ENCODE measurements at regions not wholly inside any gene's neighbourhood (a gene's known extent, or its start where the extent isn't known, plus 50 kb on each side); places are given as distances from the start of the nearest gene placed in this dataset.

DNA sequence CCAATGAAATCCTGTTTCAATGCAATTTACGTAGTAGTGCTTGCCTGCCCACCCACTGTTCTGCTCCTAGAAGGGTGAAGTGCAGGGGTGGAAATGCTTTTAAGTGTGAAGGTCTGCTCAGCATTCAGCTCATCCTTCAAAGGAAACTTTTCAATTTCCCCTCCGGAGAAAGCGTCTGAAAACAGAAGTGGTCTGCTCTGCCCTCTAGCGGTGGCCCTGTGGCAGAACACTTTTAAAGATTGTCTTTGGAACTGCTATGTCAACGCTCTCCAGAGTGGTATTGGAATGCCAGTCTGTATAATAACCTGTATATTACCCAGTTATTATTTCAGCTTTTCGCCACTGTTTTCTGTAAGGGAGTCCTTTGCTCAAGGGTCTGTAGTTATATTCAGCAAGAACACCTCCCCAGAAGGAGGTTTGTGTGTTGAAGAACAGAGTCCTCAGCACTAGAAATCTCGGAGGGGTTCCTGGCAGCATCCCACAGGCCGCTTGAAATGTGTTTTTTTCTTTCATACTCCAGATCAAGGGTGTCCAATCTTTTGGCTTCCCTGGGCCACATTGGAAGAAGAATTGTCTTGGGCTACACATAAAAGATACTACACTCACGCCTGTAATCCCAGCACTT lies 63.1 kb upstream of the KLHL31 start (continued):
- TF ChIP-seq FOS (IDR thresholded peaks at IDR 0.05; ENCODE audit: extremely low read depth, insufficient read length) (no peak), NR2C2 (CRISPR knock-in tag; IDR thresholded peaks at IDR 0.05) (no peak), NR2C2 (tag; IDR thresholded peaks at IDR 0.05) (no peak), CTCF (IDR thresholded peaks at IDR 0.05 in 2 of 3, conservative IDR thresholded peaks at IDR 0.05 in 1 of 3; ENCODE audit: insufficient read depth in 2 of 3, low read depth in 1 of 3, low read length in 3 of 3) (peak; percentile 65 to 83 (median 73)), TSHZ1 (CRISPR knock-in tag; IDR thresholded peaks at IDR 0.05) (no peak), E2F8 (IDR thresholded peaks at IDR 0.05; ENCODE audit: low read depth, partially characterized antibody) (no peak), KLF16 (IDR thresholded peaks at IDR 0.05) (0 out of 2 replicates have a peak, but pooled peaks have one; percentile 10), ZNF212 (CRISPR knock-in tag; IDR thresholded peaks at IDR 0.05) (no peak), CCAR2 (IDR thresholded peaks at IDR 0.05; ENCODE audit: low read depth, low read length) (no peak)
- TF ChIP-seq, protein P1, sequence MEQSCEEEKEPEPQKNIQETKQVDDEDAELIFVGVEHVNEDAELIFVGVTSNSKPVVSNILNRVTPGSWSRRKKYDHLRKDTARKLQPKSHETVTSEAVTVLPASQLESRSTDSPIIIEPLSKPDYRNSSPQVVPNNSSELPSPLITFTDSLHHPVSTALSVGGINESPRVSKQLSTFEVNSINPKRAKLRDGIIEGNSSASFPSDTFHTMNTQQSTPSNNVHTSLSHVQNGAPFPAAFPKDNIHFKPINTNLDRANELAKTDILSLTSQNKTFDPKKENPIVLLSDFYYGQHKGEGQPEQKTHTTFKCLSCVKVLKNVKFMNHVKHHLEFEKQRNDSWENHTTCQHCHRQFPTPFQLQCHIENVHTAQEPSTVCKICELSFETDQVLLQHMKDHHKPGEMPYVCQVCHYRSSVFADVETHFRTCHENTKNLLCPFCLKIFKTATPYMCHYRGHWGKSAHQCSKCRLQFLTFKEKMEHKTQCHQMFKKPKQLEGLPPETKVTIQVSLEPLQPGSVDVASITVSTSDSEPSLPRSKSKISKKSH (CRISPR knock-in tag; IDR thresholded peaks at IDR 0.05): no peak

Data from K562 (cell line).